Trophoblast cell (in vitro differentiated cells and primary cell): ENCODE measurements at regions not wholly inside any gene's neighbourhood (a gene's known extent, or its start where the extent isn't known, plus 50 kb on each side); places are given as distances from the start of the nearest gene placed in this dataset.
"Not testable (repeated sequence)": the region's sequence is repeated elsewhere in the genome, so short reads cannot be mapped to it uniquely, and the experiment has no call there.

ENCODE experiments used
- DNase-seq, 2 donors: peaks; one replicate each; pipeline ENCODE4 v3.0.0-alpha.2; 2016
- H2AFZ ChIP-seq: 2 replicates; pipeline ENCODE4 v1.6.1; 2013; ENCODE audit warnings: low read length, moderate library complexity, mild to moderate bottlenecking; ENCODE audit not compliant: insufficient read depth, poor library complexity
- H2AK5ac ChIP-seq: 2 replicates; pipeline ENCODE4 v1.6.1; 2013; ENCODE audit warnings: mild to moderate bottlenecking, low read length
- H2BK120ac ChIP-seq: 2 replicates; pipeline ENCODE4 v1.6.1; 2013; ENCODE audit warnings: low read length, mild to moderate bottlenecking, moderate library complexity; ENCODE audit not compliant: insufficient read depth, poor library complexity
- H2BK12ac ChIP-seq: 2 replicates; pipeline ENCODE4 v1.6.1; 2013; ENCODE audit warnings: mild to moderate bottlenecking, low read length, moderate library complexity
- H2BK5ac ChIP-seq: 2 replicates; pipeline ENCODE4 v1.6.1; 2013; ENCODE audit warnings: low read length, low read depth, moderate library complexity, mild to moderate bottlenecking; ENCODE audit not compliant: poor library complexity
- H3K14ac ChIP-seq: 2 replicates; pipeline ENCODE4 v1.6.1; 2013; ENCODE audit warnings: mild to moderate bottlenecking, low read length
- H3K18ac ChIP-seq: 2 replicates; pipeline ENCODE4 v1.6.1; 2013; ENCODE audit warnings: mild to moderate bottlenecking, low read length
- H3K23ac ChIP-seq: 2 replicates; pipeline ENCODE4 v1.6.1; 2013; ENCODE audit warnings: low read length
- H3K27ac ChIP-seq: 2 replicates; pipeline ENCODE4 v1.5.1; 2013; ENCODE audit warnings: low read depth, mild to moderate bottlenecking, inconsistent platforms, low read length, moderate library complexity
- H3K27me3 ChIP-seq: 2 replicates; pipeline ENCODE4 v1.6.1; 2013; ENCODE audit warnings: inconsistent platforms, mild to moderate bottlenecking, low read length, moderate library complexity; ENCODE audit not compliant: insufficient read depth
- H3K36me3 ChIP-seq, 2 experiments: 1 replicate in 1 of 2; 2 replicates in 1 of 2; pipeline ENCODE4 v1.6.1; 2013; ENCODE audit warnings: low read length in 2 of 2, mild to moderate bottlenecking in 2 of 2, moderate library complexity in 1 of 2; ENCODE audit not compliant: insufficient read depth in 2 of 2, control insufficient read depth in 1 of 2
- H3K4ac ChIP-seq: 2 replicates; pipeline ENCODE4 v1.6.1; 2013; ENCODE audit warnings: low read depth, mild to moderate bottlenecking, low read length, moderate library complexity
- H3K4me1 ChIP-seq, 2 experiments: 1 replicate in 1 of 2; 2 replicates in 1 of 2; pipeline ENCODE4 v1.6.1; 2013; ENCODE audit warnings: low read length in 2 of 2, mild to moderate bottlenecking in 2 of 2, moderate library complexity in 1 of 2; ENCODE audit not compliant: insufficient read depth in 2 of 2, control insufficient read depth in 1 of 2
- H3K4me2 ChIP-seq: 2 replicates; pipeline ENCODE4 v1.6.1; 2013; ENCODE audit warnings: inconsistent platforms, mild to moderate bottlenecking, low read length, moderate library complexity
- H3K4me3 ChIP-seq: 2 replicates; pipeline ENCODE4 v1.5.1; 2013; ENCODE audit warnings: mild to moderate bottlenecking, low read depth, low read length, inconsistent platforms
- H3K79me1 ChIP-seq: one replicate; pipeline ENCODE4 v1.6.1; 2013; ENCODE audit warnings: low read length
- H3K79me2 ChIP-seq: 2 replicates; pipeline ENCODE4 v1.6.1; 2013; ENCODE audit warnings: low read length, mild to moderate bottlenecking; ENCODE audit not compliant: control insufficient read depth, insufficient read depth, poor library complexity
- H3K9ac ChIP-seq: 2 replicates; pipeline ENCODE4 v1.6.1; 2013; ENCODE audit warnings: mild to moderate bottlenecking, low read length
- H3K9me3 ChIP-seq: 2 replicates; pipeline ENCODE4 v1.6.1; 2013; ENCODE audit warnings: low read depth, mild to moderate bottlenecking, control low read depth, inconsistent platforms, low read length; ENCODE audit not compliant: insufficient read depth
- H4K12ac ChIP-seq: 2 replicates; pipeline ENCODE4 v1.6.1; 2013; ENCODE audit warnings: low read depth, mild to moderate bottlenecking, low read length, moderate library complexity
- H4K8ac ChIP-seq: 2 replicates; pipeline ENCODE4 v1.6.1; 2013; ENCODE audit warnings: low read depth, mild to moderate bottlenecking, low read length, moderate library complexity
- H4K91ac ChIP-seq: one replicate; pipeline ENCODE4 v1.6.1; 2013; ENCODE audit warnings: low read depth, mild to moderate bottlenecking, low read length, moderate library complexity
- WGBS: extraction: QIAGEN DNeasy Blood & Tissue Kit; methylation state at CpG from one replicate; pipeline ENCODE4 v1.1.7; 2013; ENCODE audit warnings: missing lambda C conversion rate; ENCODE audit not compliant: insufficient read length, insufficient coverage; ENCODE audit errors: extremely low coverage; 5-methylcytosine and 5-hydroxymethylcytosine counted together

GRCh38 chr11:70903229-70903628 is 349.1 kb downstream of the SHANK2 start:
- not testable (repeated sequence) for H3K14ac ChIP-seq, H3K9ac ChIP-seq, H2AFZ ChIP-seq, H3K27me3 ChIP-seq, H3K4ac ChIP-seq, H2BK5ac ChIP-seq, H3K23ac ChIP-seq, H3K4me2 ChIP-seq, H4K12ac ChIP-seq, H3K9me3 ChIP-seq, H3K36me3 ChIP-seq, H3K4me3 ChIP-seq, DNase-seq, H3K4me1 ChIP-seq, H3K27ac ChIP-seq, H3K18ac ChIP-seq, H4K91ac ChIP-seq, H4K8ac ChIP-seq, H2BK120ac ChIP-seq, H3K79me2 ChIP-seq, H2AK5ac ChIP-seq, H2BK12ac ChIP-seq, H3K79me1 ChIP-seq
- no CpG with 5 or more reads among the region's 8 CpGs for whole genome bisulfite sequencing

GRCh38 chr11:70906101-70906500 is 346.3 kb downstream of the SHANK2 start:
- no peak overlapping the region for H2BK5ac ChIP-seq
- H3K27ac ChIP-seq, result no peak overlapping the region
- H3K18ac ChIP-seq, result no peak overlapping the region
- no peaks in the 10 kb centered on the region for H3K27me3 ChIP-seq
- H2BK120ac ChIP-seq, result no peak overlapping the region
- no peak overlapping the region for H3K14ac ChIP-seq
- H4K8ac ChIP-seq, result no peak overlapping the region
- no peak overlapping the region for H2BK12ac ChIP-seq
- no peaks in the 10 kb centered on the region for H3K79me2 ChIP-seq
- H4K91ac ChIP-seq, result no peak overlapping the region
- H2AK5ac ChIP-seq, result no peak overlapping the region
- no CpG with 5 or more reads among the region's 12 CpGs for WGBS
- H3K36me3 ChIP-seq, result peaks cover 0 to 4% of the 10 kb centered on the region in 2 experiments
- no peak overlapping the region for H3K9ac ChIP-seq
- H2AFZ ChIP-seq, result no peak overlapping the region
- no peaks in the 10 kb centered on the region for H3K4me1 ChIP-seq
- no peak overlapping the region for H4K12ac ChIP-seq
- no peak for DNase-seq
- no peak overlapping the region for H3K4ac ChIP-seq
- peaks cover 3% of the 10 kb centered on the region for H3K9me3 ChIP-seq
- no peaks in the 10 kb centered on the region for H3K79me1 ChIP-seq
- no peak overlapping the region for H3K4me3 ChIP-seq
- no peak overlapping the region for H3K23ac ChIP-seq
- H3K4me2 ChIP-seq, result no peak overlapping the region

GRCh38 chr11:70908223-70908622 is 344.2 kb downstream of the SHANK2 start:
- no peak overlapping the region for H2AK5ac ChIP-seq
- no peak overlapping the region for H3K23ac ChIP-seq
- H3K18ac ChIP-seq, result no peak overlapping the region
- H3K79me1 ChIP-seq, result no peaks in the 10 kb centered on the region
- WGBS, result no CpG with 5 or more reads among the region's 9 CpGs
- DNase-seq, result no peak
- no peak overlapping the region for H3K4ac ChIP-seq
- no peaks in the 10 kb centered on the region for H3K4me1 ChIP-seq
- H3K4me3 ChIP-seq, result no peak overlapping the region
- H4K91ac ChIP-seq, result no peak overlapping the region
- no peaks in the 10 kb centered on the region for H3K79me2 ChIP-seq
- H3K27me3 ChIP-seq, result no peaks in the 10 kb centered on the region
- no peak overlapping the region for H3K4me2 ChIP-seq
- no peak overlapping the region for H4K12ac ChIP-seq
- H3K14ac ChIP-seq, result no peak overlapping the region
- peaks cover 0 to 4% of the 10 kb centered on the region in 2 experiments for H3K36me3 ChIP-seq
- no peak overlapping the region for H3K9ac ChIP-seq
- no peak overlapping the region for H2BK120ac ChIP-seq
- H2BK5ac ChIP-seq, result no peak overlapping the region
- H2AFZ ChIP-seq, result no peak overlapping the region
- no peak overlapping the region for H4K8ac ChIP-seq
- H3K9me3 ChIP-seq, result peaks cover 3% of the 10 kb centered on the region
- H2BK12ac ChIP-seq, result no peak overlapping the region
- H3K27ac ChIP-seq, result no peak overlapping the region

GRCh38 chr11:70910835-70911234 is 341.5 kb downstream of the SHANK2 start:
- no peaks in the 10 kb centered on the region for H3K79me1 ChIP-seq
- WGBS, result no CpG with 5 or more reads among the region's 7 CpGs
- H2AK5ac ChIP-seq, result no peak overlapping the region
- no peak overlapping the region for H2AFZ ChIP-seq
- no peak overlapping the region for H4K91ac ChIP-seq
- no peak overlapping the region for H3K23ac ChIP-seq
- H4K8ac ChIP-seq, result no peak overlapping the region
- H3K36me3 ChIP-seq, result peaks cover 0 to 4% of the 10 kb centered on the region in 2 experiments
- no peak overlapping the region for H2BK5ac ChIP-seq
- no peaks in the 10 kb centered on the region for H3K79me2 ChIP-seq
- H3K27me3 ChIP-seq, result no peaks in the 10 kb centered on the region
- H3K14ac ChIP-seq, result no peak overlapping the region
- H3K4me3 ChIP-seq, result no peak overlapping the region
- H2BK12ac ChIP-seq, result no peak overlapping the region
- H3K9ac ChIP-seq, result no peak overlapping the region
- H3K27ac ChIP-seq, result no peak overlapping the region
- H4K12ac ChIP-seq, result no peak overlapping the region
- no peak overlapping the region for H3K4me2 ChIP-seq
- peaks cover 2% of the 10 kb centered on the region for H3K9me3 ChIP-seq
- no peak overlapping the region for H2BK120ac ChIP-seq
- no peaks in the 10 kb centered on the region for H3K4me1 ChIP-seq
- no peak for DNase-seq
- no peak overlapping the region for H3K18ac ChIP-seq
- no peak overlapping the region for H3K4ac ChIP-seq
